DMS79 treated with DMSO at 0.1 percent for 48 hours (cell line): ENCODE measurements at regions not wholly inside any gene's neighbourhood (a gene's known extent, or its start where the extent isn't known, plus 50 kb on each side); places are given as distances from the start of the nearest gene placed in this dataset.
"Not testable (repeated sequence)": the region's sequence is repeated elsewhere in the genome, so short reads cannot be mapped to it uniquely, and the experiment has no call there.

Source experiments
- DNase-seq: peaks from one replicate; lab custom pipeline; 2025; lab: John Stamatoyannopoulos, UW

- no peak for DNase-seq
Measured at GRCh38 chrY:8852278-8852677, 485.0 kb upstream of the TSPY4 start.

DNA sequence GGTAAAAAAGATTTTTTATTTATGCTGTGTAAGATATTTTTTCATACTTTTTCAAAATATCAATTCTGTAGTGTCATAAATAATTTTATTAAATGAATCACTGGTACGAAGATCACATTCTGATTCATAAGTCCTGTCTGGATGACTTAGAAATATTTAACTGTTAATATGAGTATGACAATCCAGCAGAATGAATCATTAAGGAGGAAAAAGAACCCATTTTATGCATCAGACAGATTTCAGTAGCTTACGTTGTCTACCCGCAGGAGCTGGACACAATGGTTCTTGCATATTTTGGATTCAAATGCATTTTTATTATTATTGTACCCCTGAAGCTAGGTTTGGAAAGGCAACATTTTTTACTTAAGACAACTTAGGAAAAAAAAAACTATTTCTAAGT is 448.9 kb upstream of the TSPY4 start:
- no peak for DNase-seq

- DNase-seq = no peak
Measured at GRCh38 chrY:8897876-8898275, 439.4 kb upstream of the TSPY4 start.

GRCh38 chrY:8905141-8905540 is 432.1 kb upstream of the TSPY4 start:
- DNase-seq = no peak

- DNase-seq = not testable (repeated sequence)
Measured at GRCh38 chrY:8922576-8922975, 414.7 kb upstream of the TSPY4 start.
